ENCODE measurements at regions not wholly inside any gene's neighbourhood (a gene's known extent, or its start where the extent isn't known, plus 50 kb on each side); places are given as distances from the start of the nearest gene placed in this dataset.

- no peak for TF ChIP-seq CTCF (IDR thresholded peaks at IDR 0.05; ENCODE audit: insufficient read depth, low read length)
- no peak overlapping the region for H3K4me3 ChIP-seq (ENCODE audit: low read depth, low read length)
- peak; percentile 33 for DNase-seq (ENCODE audit: low read depth)
These were observed 216.0 kb upstream of the NEGR1 start for GRCh38 chr1:72498371-72498770.

GRCh38 chr1:72489801-72490200, 207.5 kb upstream of the NEGR1 start:
- TF ChIP-seq CTCF (IDR thresholded peaks at IDR 0.05; ENCODE audit: insufficient read depth, low read length) = no peak
- no peak for DNase-seq (ENCODE audit: low read depth)
- no peak overlapping the region for H3K4me3 ChIP-seq (ENCODE audit: low read depth, low read length)

GRCh38 chr1:72485801-72486200, 203.5 kb upstream of the NEGR1 start:
- no peak overlapping the region for H3K4me3 ChIP-seq (ENCODE audit: low read depth, low read length)
- TF ChIP-seq CTCF (IDR thresholded peaks at IDR 0.05; ENCODE audit: insufficient read depth, low read length) = no peak
- DNase-seq (ENCODE audit: low read depth) = peak; percentile 23

- DNase-seq (ENCODE audit: low read depth) = no peak
- H3K4me3 ChIP-seq (ENCODE audit: low read depth, low read length) = no peak overlapping the region
- no peak for TF ChIP-seq CTCF (IDR thresholded peaks at IDR 0.05; ENCODE audit: insufficient read depth, low read length)
These were observed 201.6 kb upstream of the NEGR1 start for GRCh38 chr1:72483846-72484357.

GRCh38 chr1:72482736-72483413, 200.5 kb upstream of the NEGR1 start:
- TF ChIP-seq CTCF (IDR thresholded peaks at IDR 0.05; ENCODE audit: insufficient read depth, low read length) = no peak
- no peak overlapping the region for H3K4me3 ChIP-seq (ENCODE audit: low read depth, low read length)
- DNase-seq (ENCODE audit: low read depth) = no peak

- no peak for DNase-seq (ENCODE audit: low read depth)
- TF ChIP-seq CTCF (IDR thresholded peaks at IDR 0.05; ENCODE audit: insufficient read depth, low read length) = no peak
- no peak overlapping the region for H3K4me3 ChIP-seq (ENCODE audit: low read depth, low read length)
These were observed 199.2 kb upstream of the NEGR1 start for GRCh38 chr1:72481420-72481970.

Measured in fibroblast of the aortic adventitia (primary cell).